Liver (tissue), 8 donors: ENCODE measurements at regions not wholly inside any gene's neighbourhood (a gene's known extent, or its start where the extent isn't known, plus 50 kb on each side); places are given as distances from the start of the nearest gene placed in this dataset.

ENCODE experiments used
- DNase-seq: peaks from one replicate; pipeline ENCODE4 v3.0.0-alpha.2; 2017; ENCODE audit warnings: low spot score
- H3K27ac ChIP-seq, 2 donors: one replicate each; pipeline ENCODE4 v1.7.0; 2013; ENCODE audit warnings: inconsistent platforms in 2 of 2, low read length in 2 of 2, control low read depth in 1 of 2, low read depth in 1 of 2, mild to moderate bottlenecking in 1 of 2
- H3K27me3 ChIP-seq, 4 donors: one replicate each; pipeline versions ENCODE4 v1.6.1 to v1.7.0; 2013; ENCODE audit warnings: low read length in 3 of 4, inconsistent platforms in 1 of 4, mild to moderate bottlenecking in 1 of 4, moderate library complexity in 1 of 4; ENCODE audit not compliant: control insufficient read depth in 4 of 4, insufficient read depth in 4 of 4
- H3K36me3 ChIP-seq, 4 donors: one replicate each; pipeline versions ENCODE4 v1.6.1 to v1.7.0; 2013; ENCODE audit warnings: low read length in 3 of 4, mild to moderate bottlenecking in 3 of 4, low read depth in 1 of 4, moderate library complexity in 1 of 4; ENCODE audit not compliant: control insufficient read depth in 4 of 4, insufficient read depth in 3 of 4
- H3K4me1 ChIP-seq, 4 donors: one replicate each; pipeline versions ENCODE4 v1.6.1 to v1.7.0; 2013; ENCODE audit warnings: low read length in 3 of 4, mild to moderate bottlenecking in 3 of 4, moderate library complexity in 1 of 4; ENCODE audit not compliant: control insufficient read depth in 4 of 4, insufficient read depth in 4 of 4
- H3K4me3 ChIP-seq, 3 donors: one replicate each; pipeline versions ENCODE4 v1.6.1 to v1.7.0; 2013; ENCODE audit warnings: low read length in 3 of 3, control low read depth in 1 of 3, low read depth in 1 of 3, mild to moderate bottlenecking in 1 of 3
- H3K9ac ChIP-seq, 2 donors: one replicate each; pipeline ENCODE4 v1.7.0; 2013; ENCODE audit warnings: low read length in 2 of 2, mild to moderate bottlenecking in 2 of 2, moderate library complexity in 2 of 2, control low read depth in 1 of 2, low read depth in 1 of 2
- H3K9me3 ChIP-seq, 4 donors: one replicate each; pipeline versions ENCODE4 v1.6.1 to v1.7.0; 2013; ENCODE audit warnings: low read length in 3 of 4; ENCODE audit not compliant: control insufficient read depth in 4 of 4
- ATF3 ChIP-seq: IDR thresholded peaks from 2 replicates; pipeline ENCODE4 v1.6.1; 2016; ENCODE audit warnings: antibody characterized with exemption
- CTCF ChIP-seq: fragments of 150-350 bp; IDR thresholded peaks from 2 replicates; pipeline ENCODE4 v1.5.1; 2017; ENCODE audit warnings: improper control_type of control experiment, low read depth, low read length; ENCODE audit not compliant: missing input control
- GABPA ChIP-seq, 2 donors: IDR thresholded peaks in 1 of 2; conservative IDR thresholded peaks in 1 of 2; 2 replicates each; pipeline ENCODE4 v1.6.1; 2016; ENCODE audit warnings: antibody characterized with exemption in 2 of 2, mild to moderate bottlenecking in 1 of 2, moderate library complexity in 1 of 2
- HNF4A ChIP-seq, 2 donors: conservative IDR thresholded peaks; 2 replicates each; pipeline ENCODE4 v1.6.1; 2016; ENCODE audit warnings: antibody characterized with exemption in 2 of 2, mild to moderate bottlenecking in 2 of 2
- HNF4G ChIP-seq: IDR thresholded peaks from 2 replicates; pipeline ENCODE4 v1.6.1; 2016; ENCODE audit warnings: antibody characterized with exemption
- JUND ChIP-seq, 2 donors: IDR thresholded peaks; 2 replicates each; pipeline ENCODE4 v1.6.1; 2016; ENCODE audit warnings: antibody characterized with exemption in 2 of 2
- MAX ChIP-seq: IDR thresholded peaks from 2 replicates; pipeline ENCODE4 v1.6.1; 2016; ENCODE audit warnings: antibody characterized with exemption
- NR2F2 ChIP-seq: IDR thresholded peaks from 2 replicates; pipeline ENCODE4 v1.6.1; 2016; ENCODE audit warnings: antibody characterized with exemption
- RAD21 ChIP-seq, 2 donors: IDR thresholded peaks; 2 replicates each; pipeline ENCODE4 v1.6.1; 2016; ENCODE audit warnings: antibody characterized with exemption in 2 of 2, mild to moderate bottlenecking in 2 of 2
- REST ChIP-seq: IDR thresholded peaks from 2 replicates; pipeline ENCODE4 v1.6.1; 2016; ENCODE audit warnings: antibody characterized with exemption, mild to moderate bottlenecking
- SP1 ChIP-seq: IDR thresholded peaks from 2 replicates; pipeline ENCODE4 v1.6.1; 2018; ENCODE audit warnings: antibody characterized with exemption, mild to moderate bottlenecking
- TAF1 ChIP-seq: conservative IDR thresholded peaks from 2 replicates; pipeline ENCODE4 v1.6.1; 2016; ENCODE audit warnings: antibody characterized with exemption, mild to moderate bottlenecking
- WGBS: extraction: QIAGEN DNeasy Blood & Tissue Kit; methylation state at CpG from one replicate; pipeline ENCODE4 v1.1.7; 2013; 5-methylcytosine and 5-hydroxymethylcytosine counted together
- donor health status: healthy.
- donor health status: healthy.
- donor health status: healthy.
- donor health status: healthy.
- donor health status: healthy.

GRCh38 chr15:81982808-81983207 is 63.0 kb downstream of the MEX3B start:
- Histone ChIP-seq H3K27ac (no peak overlapping the region), H3K9ac (no peak overlapping the region)
- 87% methylated on average over 5 of the region's 5 CpGs for WGBS

GRCh38 chr15:81981908-81982307 is 63.9 kb downstream of the MEX3B start:
- Histone ChIP-seq H3K27ac (no peak overlapping the region), H3K36me3 (no peaks in the 10 kb centered on the region), H3K9me3 (peaks cover 0 to 5% (median 2%) of the 10 kb centered on the region in 4 donors), H3K4me1 (no peaks in the 10 kb centered on the region), H3K9ac (no peak overlapping the region), H3K27me3 (no peaks in the 10 kb centered on the region), H3K4me3 (no peak overlapping the region)
- TF ChIP-seq RAD21 (IDR thresholded peaks at IDR 0.05), result no peak
- TF ChIP-seq REST, result no peak
- no peak for TF ChIP-seq ATF3
- no peak for TF ChIP-seq CTCF
- no peak for TF ChIP-seq SP1
- TF ChIP-seq JUND (IDR thresholded peaks at IDR 0.05), result no peak
- no peak for DNase-seq
- WGBS, result 52% methylated on average over 3 of the region's 3 CpGs

More at GRCh38 chr15:81982808-81983207, 63.0 kb downstream of the MEX3B start:
- no peak overlapping the region for H3K4me3 ChIP-seq
- no peaks in the 10 kb centered on the region for H3K36me3 ChIP-seq
- H3K27me3 ChIP-seq, result no peaks in the 10 kb centered on the region
- no peaks in the 10 kb centered on the region for H3K4me1 ChIP-seq
- peaks cover 0 to 5% (median 2%) of the 10 kb centered on the region in 4 donors for H3K9me3 ChIP-seq
- TF ChIP-seq RAD21 (IDR thresholded peaks at IDR 0.05) (no peak), REST (no peak), SP1 (no peak), NR2F2 (no peak), HNF4A (conservative IDR thresholded peaks at IDR 0.05) (no peak), JUND (IDR thresholded peaks at IDR 0.05) (no peak), GABPA (IDR thresholded peaks at IDR 0.05 in 1 of 2, conservative IDR thresholded peaks at IDR 0.05 in 1 of 2) (no peak), ATF3 (no peak), CTCF (no peak), TAF1 (no peak), MAX (no peak), HNF4G (no peak)
- no peak for DNase-seq
